IgD-negative memory B cell (primary cell): ENCODE measurements at regions not wholly inside any gene's neighbourhood (a gene's known extent, or its start where the extent isn't known, plus 50 kb on each side); places are given as distances from the start of the nearest gene placed in this dataset.
A peak's percentile ranks its signal among the peaks of the same experiment; 100 is the strongest.
"Not testable (repeated sequence)": the region's sequence is repeated elsewhere in the genome, so short reads cannot be mapped to it uniquely, and the experiment has no call there.

Experiments used
- H3K27ac Mint-ChIP-seq, 3 donors: one replicate each; pipeline ENCODE4 v1.8.0; 2020 to 2022; ENCODE audit warnings: mild to moderate bottlenecking in 3 of 3, mixed read lengths in 3 of 3, moderate library complexity in 1 of 3
- H3K27me3 Mint-ChIP-seq: one replicate; pipeline ENCODE4 v1.8.0; 2021; ENCODE audit warnings: mixed read lengths
- H3K36me3 Mint-ChIP-seq: one replicate; pipeline ENCODE4 v1.8.0; 2020; ENCODE audit warnings: mild to moderate bottlenecking, mixed read lengths
- H3K4me1 Mint-ChIP-seq, 3 donors: one replicate each; pipeline ENCODE4 v1.8.0; 2020 to 2022; ENCODE audit warnings: mixed read lengths in 3 of 3, mild to moderate bottlenecking in 1 of 3
- H3K4me3 Mint-ChIP-seq, 4 donors: one replicate each; pipeline ENCODE4 v1.8.0; 2020 to 2022; ENCODE audit warnings: mild to moderate bottlenecking in 4 of 4, mixed read lengths in 4 of 4, moderate library complexity in 3 of 4
- H3K9me3 Mint-ChIP-seq, 3 donors: one replicate each; pipeline ENCODE4 v1.8.0; 2020 to 2021; ENCODE audit warnings: mixed read lengths in 3 of 3, mild to moderate bottlenecking in 1 of 3

DNA sequence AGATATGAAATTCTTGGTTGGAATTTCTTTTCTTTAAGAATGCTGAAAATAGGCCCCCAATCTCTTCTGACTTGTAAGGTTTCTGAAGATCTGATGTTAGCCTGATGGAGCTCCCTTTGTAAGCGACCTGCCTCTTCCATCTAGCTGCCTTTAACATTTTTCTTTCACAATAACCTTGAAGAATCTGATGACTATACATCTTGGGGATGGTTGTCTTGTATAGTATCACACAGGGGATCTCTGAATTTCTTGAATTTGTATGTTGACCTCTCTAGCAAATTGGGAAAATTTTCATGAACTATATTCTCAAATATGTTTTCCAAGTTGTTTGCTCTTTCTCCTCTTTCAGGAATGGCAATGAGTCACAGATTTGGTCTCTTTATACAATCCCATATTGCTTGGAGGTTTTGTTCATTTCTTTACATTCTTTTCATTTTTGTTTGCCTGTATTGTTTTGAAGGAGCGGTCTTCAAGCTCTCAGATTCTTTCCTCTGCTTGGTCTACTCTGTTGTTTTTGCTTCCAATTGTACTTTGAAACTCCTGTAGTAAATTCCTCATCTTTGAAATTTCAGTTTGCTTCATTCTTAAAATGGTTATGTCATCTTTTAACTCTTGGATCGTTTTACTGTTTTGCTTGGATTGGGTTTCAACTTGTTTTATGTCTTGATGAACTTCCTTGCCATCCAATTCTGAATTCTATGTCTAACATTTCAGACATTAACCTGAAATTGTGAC lies 245.2 kb upstream of the TARS1 start:
- Mint-ChIP-seq H3K4me1 (no peaks in the 10 kb centered on the region), H3K27me3 (no peaks in the 10 kb centered on the region), H3K4me3 (no peak overlapping the region), H3K9me3 (peaks cover 6 to 17% (median 7%) of the 10 kb centered on the region in 3 donors), H3K27ac (no peak overlapping the region), H3K36me3 (peaks cover 2% of the 10 kb centered on the region)

DNA sequence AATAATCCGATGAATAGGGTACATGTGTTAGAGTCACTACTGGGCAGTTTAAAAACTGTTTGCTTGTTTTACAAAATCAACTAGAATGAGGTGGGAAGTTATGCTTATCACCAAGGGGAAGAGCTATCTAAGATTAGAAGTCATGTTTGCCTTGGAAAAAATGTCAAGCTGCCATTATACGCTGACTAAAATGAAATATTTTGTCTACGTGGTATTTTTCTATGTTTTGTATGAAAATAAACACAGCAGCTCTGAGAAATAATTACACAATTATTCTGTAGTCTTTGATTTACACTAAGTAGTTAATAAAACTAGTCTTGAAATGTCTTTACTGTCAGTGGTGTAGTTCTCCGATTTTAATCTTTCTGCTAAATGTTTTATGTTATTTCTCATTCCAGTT lies 241.9 kb upstream of the TARS1 start:
- Mint-ChIP-seq H3K36me3 (no peaks in the 10 kb centered on the region), H3K27ac (no peak overlapping the region), H3K4me3 (no peak overlapping the region), H3K4me1 (no peaks in the 10 kb centered on the region), H3K27me3 (no peaks in the 10 kb centered on the region), H3K9me3 (peaks cover 5 to 12% (median 9%) of the 10 kb centered on the region in 3 donors)

DNA sequence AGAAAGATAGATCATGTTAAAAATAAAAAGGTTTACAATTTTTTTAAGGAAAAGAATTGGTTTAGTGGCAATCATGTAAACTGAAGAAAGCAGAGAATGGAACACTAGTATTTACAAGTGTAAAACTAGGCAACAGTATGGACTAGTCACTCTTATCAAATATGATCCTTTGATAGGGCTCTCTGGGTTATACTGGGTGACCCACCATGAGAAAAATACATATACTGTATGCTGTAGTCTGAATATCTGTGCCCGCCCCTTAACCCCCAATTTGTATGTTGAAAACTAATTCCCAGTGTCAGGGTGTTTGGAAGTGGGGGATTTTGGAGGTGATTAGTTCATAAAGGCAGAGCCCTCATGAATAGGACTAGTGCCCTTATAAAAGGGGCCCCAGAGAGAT lies 236.8 kb upstream of the TARS1 start:
- Mint-ChIP-seq H3K4me1 (no peaks in the 10 kb centered on the region), H3K27me3 (no peaks in the 10 kb centered on the region), H3K27ac (no peak overlapping the region)

DNA sequence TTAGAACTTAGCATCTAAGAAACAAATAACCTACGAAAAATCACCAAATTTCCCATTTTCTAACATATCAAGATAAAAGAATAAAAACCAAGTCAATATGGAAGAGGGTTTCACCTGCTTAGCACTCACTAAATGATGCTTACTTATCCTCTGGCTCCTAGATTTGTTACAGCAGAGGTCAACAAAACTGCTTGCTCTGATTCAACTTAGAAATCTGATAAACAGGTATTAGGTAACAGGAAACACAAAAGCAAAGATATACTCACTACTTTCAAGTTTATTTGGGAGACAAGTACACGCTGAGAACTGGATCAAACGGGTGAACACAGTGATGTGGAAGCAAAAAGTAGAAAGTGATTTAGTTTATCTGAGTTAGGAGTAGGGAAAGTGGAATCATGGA lies 235.7 kb upstream of the TARS1 start:
- no peaks in the 10 kb centered on the region for H3K27me3 Mint-ChIP-seq
- H3K9me3 Mint-ChIP-seq: peaks cover 2 to 3% (median 3%) of the 10 kb centered on the region in 3 donors
- no peaks in the 10 kb centered on the region for H3K4me1 Mint-ChIP-seq
- no peak overlapping the region for H3K4me3 Mint-ChIP-seq
- H3K27ac Mint-ChIP-seq: no peak overlapping the region
- no peaks in the 10 kb centered on the region for H3K36me3 Mint-ChIP-seq

More for the DNA sequence above, 236.8 kb upstream of the TARS1 start:
- no peaks in the 10 kb centered on the region for H3K36me3 Mint-ChIP-seq
- H3K4me3 Mint-ChIP-seq: no peak overlapping the region
- H3K9me3 Mint-ChIP-seq: peaks cover 0 to 3% (median 2%) of the 10 kb centered on the region in 3 donors

DNA sequence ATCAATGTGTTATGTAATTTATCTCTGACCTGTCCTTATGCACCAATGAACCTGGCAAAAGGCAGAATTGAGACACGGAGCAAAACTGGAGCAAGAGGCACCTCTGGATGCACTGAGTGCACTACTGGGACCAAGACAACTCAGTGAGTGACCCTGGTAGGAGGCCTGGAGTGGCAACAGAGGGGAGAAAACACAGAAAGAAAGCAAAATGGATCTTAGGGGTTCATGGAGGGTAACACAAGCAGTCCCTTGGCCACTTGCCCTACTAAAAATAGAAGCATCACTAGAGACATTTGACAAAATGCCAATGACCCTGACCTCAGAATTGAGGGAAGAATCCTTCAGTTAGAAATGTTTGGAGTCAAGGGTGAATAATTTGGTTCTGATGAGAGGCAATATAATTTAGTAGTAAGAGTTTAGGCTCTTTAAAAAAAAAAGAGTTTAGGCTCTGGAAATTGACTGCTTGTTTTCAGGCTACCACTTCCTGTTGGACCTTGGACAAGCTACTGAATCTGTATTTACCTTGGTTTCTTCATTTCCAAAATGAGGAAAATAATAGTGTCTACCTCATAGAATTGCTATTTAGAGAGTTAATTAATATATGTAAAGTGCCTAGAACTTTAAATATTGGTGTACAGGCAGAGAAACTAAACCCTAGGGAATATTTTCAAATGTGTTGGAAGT lies 234.9 kb upstream of the TARS1 start:
- Mint-ChIP-seq H3K4me3 (no peak overlapping the region), H3K9me3 (peaks cover 2 to 3% (median 3%) of the 10 kb centered on the region in 3 donors), H3K27me3 (no peaks in the 10 kb centered on the region), H3K36me3 (no peaks in the 10 kb centered on the region), H3K27ac (peak overlapping the region in 1 of 3 donors; percentile 31), H3K4me1 (no peaks in the 10 kb centered on the region)

DNA sequence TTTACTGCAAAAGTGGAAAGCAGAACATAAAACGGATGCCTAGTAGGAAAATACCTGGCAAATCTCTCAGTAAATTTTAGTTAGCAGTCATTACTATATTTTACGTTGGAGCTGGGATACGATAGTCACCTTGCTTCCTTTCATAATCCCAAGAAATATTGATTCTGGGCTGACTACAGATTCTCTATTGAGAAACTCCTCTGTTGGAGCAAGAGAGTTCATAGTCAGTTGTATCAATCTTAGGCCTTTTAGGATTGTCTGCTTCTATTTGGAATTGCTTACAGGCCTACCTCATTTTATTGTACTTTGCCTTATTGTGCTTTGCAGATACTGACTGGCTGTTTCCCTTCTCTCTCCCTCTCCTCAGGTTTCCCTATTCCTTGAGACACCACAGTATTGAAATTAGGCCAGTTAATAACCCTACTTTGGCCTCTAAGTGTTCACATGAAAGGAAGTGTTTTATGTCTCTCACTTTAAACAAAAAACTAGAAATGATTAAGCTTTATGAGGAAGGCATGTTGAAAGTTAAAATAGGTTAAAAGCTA lies 233.7 kb upstream of the TARS1 start:
- Mint-ChIP-seq H3K4me1 (no peaks in the 10 kb centered on the region), H3K4me3 (no peak overlapping the region), H3K9me3 (peaks cover 2 to 3% (median 3%) of the 10 kb centered on the region in 3 donors), H3K36me3 (no peaks in the 10 kb centered on the region), H3K27me3 (no peaks in the 10 kb centered on the region), H3K27ac (no peak overlapping the region)

DNA sequence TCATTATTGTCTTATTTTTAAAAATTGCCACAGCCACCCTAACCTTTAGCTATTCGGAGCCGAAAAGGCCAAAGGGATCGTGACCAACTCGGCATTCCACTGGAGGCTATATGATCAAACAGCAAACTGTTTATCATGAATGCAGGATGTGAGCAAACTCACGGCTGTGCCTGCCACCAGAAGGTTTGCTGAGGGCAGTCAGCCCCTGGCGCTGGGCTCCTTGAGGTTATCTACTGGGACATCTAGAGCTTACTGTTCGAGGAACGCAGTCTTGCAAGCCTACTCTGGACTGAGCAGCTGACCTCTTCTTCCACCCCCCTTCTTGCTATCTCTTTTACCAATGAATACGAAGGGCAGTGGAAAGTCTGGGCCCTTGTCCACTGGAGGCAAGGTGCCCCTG lies 231.5 kb upstream of the TARS1 start:
- H3K4me3 Mint-ChIP-seq: no peak overlapping the region
- H3K27me3 Mint-ChIP-seq: no peaks in the 10 kb centered on the region
- no peak overlapping the region for H3K27ac Mint-ChIP-seq
- H3K9me3 Mint-ChIP-seq: peaks cover 0 to 3% (median 2%) of the 10 kb centered on the region in 3 donors
- H3K36me3 Mint-ChIP-seq: no peaks in the 10 kb centered on the region
- H3K4me1 Mint-ChIP-seq: no peaks in the 10 kb centered on the region

DNA sequence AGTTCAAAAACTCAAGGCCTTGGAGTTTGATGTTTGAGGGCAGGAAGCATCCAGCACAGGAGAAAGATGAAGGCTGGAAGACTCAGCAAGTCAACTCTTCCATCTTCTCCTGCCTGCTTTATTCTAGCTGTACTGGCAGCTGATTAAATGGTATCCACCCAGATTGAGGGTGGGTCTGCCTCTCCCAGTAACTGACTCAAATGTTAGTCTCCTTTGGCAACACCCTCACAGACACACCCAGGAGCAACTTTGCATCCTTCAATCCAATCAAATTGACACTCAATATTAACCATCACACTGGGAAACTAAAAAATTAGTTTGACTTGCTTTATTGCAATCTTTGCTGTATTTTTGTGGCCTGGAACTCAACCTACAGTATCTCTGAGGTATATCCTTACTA lies 230.5 kb upstream of the TARS1 start:
- H3K4me3 Mint-ChIP-seq, H3K4me1 Mint-ChIP-seq, H3K36me3 Mint-ChIP-seq, H3K27me3 Mint-ChIP-seq, H3K27ac Mint-ChIP-seq, H3K9me3 Mint-ChIP-seq: not testable (repeated sequence)

DNA sequence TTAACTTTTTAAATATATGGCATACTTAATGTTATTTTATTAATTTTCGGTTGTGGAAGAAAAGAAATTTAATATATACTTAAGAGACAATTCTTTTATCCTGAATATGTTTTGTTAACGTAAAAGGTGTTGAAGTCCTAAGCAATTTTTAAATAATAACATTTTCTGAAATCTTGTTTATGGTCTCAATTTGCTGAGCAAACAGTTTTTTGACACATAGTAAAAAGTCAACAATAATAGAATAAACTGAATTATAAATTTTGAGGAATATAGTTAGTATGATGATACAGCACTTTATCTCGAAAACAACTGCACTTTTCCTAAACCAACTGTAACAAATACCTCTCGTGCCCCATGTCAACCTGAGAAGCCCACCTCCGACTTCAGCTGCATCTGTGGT lies 229.8 kb upstream of the TARS1 start:
- Mint-ChIP-seq H3K4me1 (no peaks in the 10 kb centered on the region), H3K27ac (no peak overlapping the region), H3K36me3 (no peaks in the 10 kb centered on the region), H3K9me3 (peaks cover 0 to 3% (median 2%) of the 10 kb centered on the region in 3 donors), H3K4me3 (no peak overlapping the region), H3K27me3 (no peaks in the 10 kb centered on the region)

DNA sequence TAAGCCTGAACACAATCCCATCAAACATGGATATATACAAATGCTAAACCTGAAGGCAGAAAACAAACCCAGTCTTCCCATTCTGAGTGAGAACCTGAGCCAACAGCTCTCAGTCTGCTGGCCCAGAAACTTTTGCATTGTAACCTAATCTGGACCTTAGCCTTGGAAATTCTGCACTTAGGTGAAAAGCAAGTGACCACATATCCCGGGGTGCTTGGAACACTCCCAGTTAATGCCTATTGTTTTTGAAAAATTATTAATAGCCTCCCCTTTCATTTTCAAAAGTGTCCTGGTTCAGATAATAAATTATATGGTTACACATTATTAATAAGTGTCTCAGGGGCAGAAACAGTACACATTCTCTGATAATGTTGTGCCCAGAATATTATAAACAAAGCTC lies 228.3 kb upstream of the TARS1 start:
- Mint-ChIP-seq H3K9me3 (peaks cover 0 to 3% (median 0%) of the 10 kb centered on the region in 3 donors), H3K4me1 (no peaks in the 10 kb centered on the region), H3K36me3 (no peaks in the 10 kb centered on the region), H3K27me3 (no peaks in the 10 kb centered on the region), H3K4me3 (no peak overlapping the region), H3K27ac (no peak overlapping the region)

DNA sequence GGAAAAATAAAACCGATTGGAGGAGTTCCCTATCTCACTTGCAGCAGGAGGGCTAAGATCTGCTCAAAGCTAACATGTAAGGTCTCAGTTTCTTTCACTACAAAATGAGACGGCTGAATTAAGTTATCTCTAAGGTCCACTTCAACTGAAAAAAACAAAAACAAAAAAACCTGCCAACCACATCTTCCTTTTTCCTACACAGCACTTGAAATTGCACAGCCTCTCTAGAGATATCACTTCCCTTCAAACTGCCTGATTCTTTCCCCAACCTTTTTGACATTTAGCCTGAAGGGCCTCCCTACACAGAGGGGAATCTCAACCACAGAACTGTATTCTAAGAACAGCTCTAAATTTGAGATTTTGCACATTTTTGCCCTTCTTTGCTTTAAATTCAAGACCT lies 227.9 kb upstream of the TARS1 start:
- Mint-ChIP-seq H3K27ac (no peak overlapping the region), H3K4me1 (no peaks in the 10 kb centered on the region), H3K27me3 (no peaks in the 10 kb centered on the region), H3K36me3 (no peaks in the 10 kb centered on the region), H3K9me3 (peaks cover 0 to 3% (median 0%) of the 10 kb centered on the region in 3 donors), H3K4me3 (no peak overlapping the region)

DNA sequence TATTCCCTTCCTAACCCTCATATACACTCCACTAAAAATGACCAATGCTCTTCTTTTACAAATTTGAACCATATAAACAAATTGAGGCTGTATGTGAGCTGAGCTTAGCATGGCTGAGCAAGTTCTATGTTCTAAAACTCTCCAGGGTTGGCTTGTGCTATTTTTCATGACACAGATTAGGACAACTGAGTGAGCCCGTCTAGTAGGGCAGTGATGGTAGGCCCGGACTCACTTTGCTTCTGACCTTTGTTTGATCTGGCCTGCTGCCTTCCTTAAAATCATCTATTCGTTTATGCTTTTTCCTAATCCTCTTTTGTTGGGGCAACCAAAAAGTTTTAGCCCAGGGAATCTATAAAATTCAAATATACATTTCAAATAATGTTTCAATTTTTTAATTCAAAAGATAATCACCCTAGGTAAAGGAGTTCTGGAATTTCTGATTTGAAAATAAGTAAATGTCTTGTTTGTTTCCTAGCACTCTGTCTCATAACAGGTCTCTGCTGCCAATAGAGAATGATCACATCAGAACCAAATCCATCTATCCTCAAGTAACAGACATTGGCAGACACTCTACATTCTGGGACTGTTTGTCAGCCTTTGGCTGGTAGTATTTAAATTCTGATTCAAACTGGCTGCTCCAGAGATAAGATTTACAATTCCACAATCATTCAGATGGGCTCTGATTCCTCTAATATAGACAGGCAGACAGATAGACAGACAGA lies 217.0 kb upstream of the TARS1 start:
- Mint-ChIP-seq H3K9me3 (peaks cover 0 to 6% (median 4%) of the 10 kb centered on the region in 3 donors), H3K27ac (no peak overlapping the region)

DNA sequence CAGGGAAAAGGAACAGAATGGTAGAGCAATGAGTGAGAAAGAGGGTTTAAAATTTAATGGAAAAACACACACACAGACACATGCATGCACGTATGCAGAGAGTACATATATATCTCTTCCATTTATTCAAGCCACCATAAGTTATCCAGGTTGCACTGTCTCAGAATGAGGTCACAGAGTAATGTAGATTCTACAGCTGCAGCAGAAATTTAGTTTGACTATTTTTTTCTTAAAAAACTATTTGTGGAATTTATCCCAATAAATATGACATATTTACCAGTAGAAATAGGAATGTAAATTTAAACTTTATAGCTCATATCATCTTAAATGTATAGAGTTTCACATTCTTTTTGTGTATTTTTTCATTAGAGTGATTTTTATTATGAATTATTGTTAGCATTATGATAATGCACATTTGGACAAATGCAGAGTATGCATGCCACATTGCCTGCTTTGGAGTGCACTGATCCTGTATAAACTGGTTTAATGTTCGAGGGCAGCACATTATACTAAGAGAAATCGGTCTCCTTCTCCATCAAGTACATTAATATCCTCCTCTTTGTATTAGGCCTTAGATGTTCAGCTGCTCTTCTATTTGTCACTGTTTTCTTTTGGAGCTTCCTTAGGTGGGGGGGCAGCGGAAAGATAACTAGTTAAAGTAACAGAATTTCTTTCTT lies 216.3 kb upstream of the TARS1 start:
- Mint-ChIP-seq H3K9me3 (peaks cover 0 to 6% (median 4%) of the 10 kb centered on the region in 3 donors), H3K36me3 (peaks cover 6% of the 10 kb centered on the region), H3K4me3 (no peak overlapping the region), H3K27me3 (no peaks in the 10 kb centered on the region), H3K4me1 (no peaks in the 10 kb centered on the region), H3K27ac (no peak overlapping the region)

More for the DNA sequence above, 217.0 kb upstream of the TARS1 start:
- Mint-ChIP-seq H3K4me3 (no peak overlapping the region), H3K4me1 (no peaks in the 10 kb centered on the region), H3K36me3 (peaks cover 6% of the 10 kb centered on the region), H3K27me3 (no peaks in the 10 kb centered on the region)

DNA sequence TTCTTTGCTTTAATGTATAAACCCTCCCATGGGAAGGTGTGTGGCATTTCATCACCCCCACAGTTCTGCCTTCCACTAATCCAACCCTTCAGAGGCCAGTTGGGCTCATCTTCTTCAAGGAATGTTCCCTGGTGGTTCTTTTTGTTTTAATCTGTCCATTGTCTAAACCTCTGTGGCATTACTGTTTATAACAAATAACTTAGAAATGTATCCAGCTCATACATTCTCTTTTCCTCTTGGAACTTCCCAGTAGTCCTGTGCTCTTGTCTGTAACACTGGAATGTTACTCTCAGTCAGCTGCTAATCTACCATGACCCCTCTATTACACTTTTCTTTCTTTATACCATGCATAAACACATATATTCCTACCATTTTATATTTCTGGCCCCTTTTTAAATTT lies 213.5 kb upstream of the TARS1 start:
- Mint-ChIP-seq H3K9me3 (peaks cover 0 to 6% (median 4%) of the 10 kb centered on the region in 3 donors), H3K4me3 (no peak overlapping the region), H3K4me1 (no peaks in the 10 kb centered on the region), H3K27me3 (no peaks in the 10 kb centered on the region), H3K27ac (no peak overlapping the region), H3K36me3 (peaks cover 6% of the 10 kb centered on the region)

DNA sequence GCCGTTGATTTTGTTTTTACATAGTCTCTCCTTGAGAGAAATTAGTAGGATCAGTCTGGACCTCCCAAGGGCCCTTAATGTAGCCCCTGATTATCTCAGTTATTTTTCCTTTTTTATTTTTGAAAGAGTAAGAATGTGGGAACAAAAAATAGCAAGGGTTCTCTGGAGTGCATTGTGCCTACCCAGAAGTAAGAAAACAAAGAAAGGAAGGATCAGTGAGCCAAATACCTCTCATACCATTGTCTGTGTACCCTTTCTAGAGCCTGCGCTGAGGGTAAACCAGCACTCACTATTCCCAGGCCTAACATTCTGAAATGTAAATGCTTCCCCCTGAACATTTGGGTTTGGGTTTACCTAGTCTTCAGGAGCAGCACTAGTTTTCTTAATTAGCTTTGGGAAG lies 213.0 kb upstream of the TARS1 start:
- H3K9me3 Mint-ChIP-seq: peaks cover 0 to 6% (median 4%) of the 10 kb centered on the region in 3 donors
- no peak overlapping the region for H3K27ac Mint-ChIP-seq
- H3K27me3 Mint-ChIP-seq: no peaks in the 10 kb centered on the region
- H3K4me3 Mint-ChIP-seq: no peak overlapping the region
- no peaks in the 10 kb centered on the region for H3K4me1 Mint-ChIP-seq
- H3K36me3 Mint-ChIP-seq: peaks cover 6% of the 10 kb centered on the region
